Activated T-cell treated with anti-CD3 and anti-CD28 coated beads, Interleukin-2, amount 50 U/mL, for 72 hours (primary cell): ENCODE measurements at regions not wholly inside any gene's neighbourhood (a gene's known extent, or its start where the extent isn't known, plus 50 kb on each side); places are given as distances from the start of the nearest gene placed in this dataset.
"Not testable (repeated sequence)": the region's sequence is repeated elsewhere in the genome, so short reads cannot be mapped to it uniquely, and the experiment has no call there.

Experiments used
- ATAC-seq, 2 donors: fragments of 150-1000 bp; cut with Tn5 transposase; replicated peaks in 1 of 2; 2 replicates each; pipeline ENCODE4 v1.10.0; 2021; ENCODE audit warnings: moderate library complexity in 2 of 2, mild to moderate bottlenecking in 1 of 2
- DNase-seq, 2 donors: peaks; one replicate each; pipeline ENCODE4 v3.0.0; 2021 to 2022; ENCODE audit warnings: mixed read lengths in 1 of 2
- H3K27ac Mint-ChIP-seq: one replicate; pipeline ENCODE4 v1.8.0; 2022; ENCODE audit warnings: mild to moderate bottlenecking, moderate library complexity, mixed read lengths
- H3K27me3 Mint-ChIP-seq: one replicate; pipeline ENCODE4 v1.8.0; 2022; ENCODE audit warnings: low read depth, mixed read lengths
- H3K36me3 Mint-ChIP-seq, 2 donors: one replicate each; pipeline ENCODE4 v1.8.0; 2022; ENCODE audit warnings: mixed read lengths in 2 of 2, mild to moderate bottlenecking in 1 of 2; ENCODE audit not compliant: insufficient read depth in 2 of 2
- H3K4me1 Mint-ChIP-seq: one replicate; pipeline ENCODE4 v1.8.0; 2022; ENCODE audit warnings: low read depth, mixed read lengths
- H3K4me3 Mint-ChIP-seq, 2 donors: one replicate each; pipeline ENCODE4 v1.8.0; 2022; ENCODE audit warnings: mild to moderate bottlenecking in 2 of 2, mixed read lengths in 2 of 2, moderate library complexity in 2 of 2
- H3K9me3 Mint-ChIP-seq, 2 donors: one replicate each; pipeline ENCODE4 v1.8.0; 2022; ENCODE audit warnings: mixed read lengths in 2 of 2

GRCh38 chr3:94365006-94365405 lies 302.1 kb downstream of the NSUN3 start:
- Mint-ChIP-seq H3K4me3 (no peak overlapping the region), H3K9me3 (peaks cover 4% of the 10 kb centered on the region in 2 donors), H3K36me3 (no peaks in the 10 kb centered on the region), H3K27me3 (no peaks in the 10 kb centered on the region), H3K4me1 (no peaks in the 10 kb centered on the region), H3K27ac (no peak overlapping the region)
- ATAC-seq (no peak), DNase-seq (no peak)

GRCh38 chr3:94372026-94372425 lies 309.2 kb downstream of the NSUN3 start:
- no peak for ATAC-seq
- H3K36me3 Mint-ChIP-seq, result no peaks in the 10 kb centered on the region

GRCh38 chr3:94373456-94373855 lies 310.6 kb downstream of the NSUN3 start:
- no peak for DNase-seq
- Mint-ChIP-seq H3K27me3 (no peaks in the 10 kb centered on the region), H3K9me3 (peaks cover 5 to 16% of the 10 kb centered on the region in 2 donors), H3K36me3 (no peaks in the 10 kb centered on the region), H3K27ac (no peak overlapping the region), H3K4me3 (no peak overlapping the region), H3K4me1 (no peaks in the 10 kb centered on the region)
- no peak for ATAC-seq

More at GRCh38 chr3:94372026-94372425, 309.2 kb downstream of the NSUN3 start:
- DNase-seq, result no peak
- Mint-ChIP-seq H3K4me3 (no peak overlapping the region), H3K27me3 (no peaks in the 10 kb centered on the region), H3K9me3 (peaks cover 5 to 16% of the 10 kb centered on the region in 2 donors), H3K4me1 (no peaks in the 10 kb centered on the region), H3K27ac (no peak overlapping the region)

GRCh38 chr3:94374439-94375161 lies 311.7 kb downstream of the NSUN3 start:
- H3K4me1 Mint-ChIP-seq, result no peaks in the 10 kb centered on the region
- H3K36me3 Mint-ChIP-seq, result no peaks in the 10 kb centered on the region
- H3K9me3 Mint-ChIP-seq, result peaks cover 4 to 13% of the 10 kb centered on the region in 2 donors
- no peaks in the 10 kb centered on the region for H3K27me3 Mint-ChIP-seq
- ATAC-seq, result no peak
- H3K27ac Mint-ChIP-seq, result no peak overlapping the region
- no peak for DNase-seq
- H3K4me3 Mint-ChIP-seq, result no peak overlapping the region

- H3K9me3 Mint-ChIP-seq, H3K36me3 Mint-ChIP-seq, H3K27me3 Mint-ChIP-seq, H3K4me3 Mint-ChIP-seq, H3K4me1 Mint-ChIP-seq, DNase-seq, ATAC-seq, H3K27ac Mint-ChIP-seq: not testable (repeated sequence)
These were observed 314.3 kb downstream of the NSUN3 start for GRCh38 chr3:94377123-94377696.

GRCh38 chr3:94377863-94378262 lies 315.0 kb downstream of the NSUN3 start:
- not testable (repeated sequence) for H3K27ac Mint-ChIP-seq, H3K9me3 Mint-ChIP-seq, ATAC-seq

GRCh38 chr3:94378322-94378721 lies 315.5 kb downstream of the NSUN3 start:
- no peak for DNase-seq
- Mint-ChIP-seq H3K27ac (no peak overlapping the region), H3K9me3 (peaks cover 5 to 7% of the 10 kb centered on the region in 2 donors), H3K4me1 (no peaks in the 10 kb centered on the region), H3K36me3 (no peaks in the 10 kb centered on the region), H3K27me3 (no peaks in the 10 kb centered on the region), H3K4me3 (no peak overlapping the region)
- ATAC-seq, result no peak

More at GRCh38 chr3:94377863-94378262, 315.0 kb downstream of the NSUN3 start:
- DNase-seq, H3K36me3 Mint-ChIP-seq, H3K4me1 Mint-ChIP-seq, H3K27me3 Mint-ChIP-seq, H3K4me3 Mint-ChIP-seq: not testable (repeated sequence)

GRCh38 chr3:94379264-94379663 lies 316.4 kb downstream of the NSUN3 start:
- Mint-ChIP-seq H3K9me3 (peaks cover 4 to 7% of the 10 kb centered on the region in 2 donors), H3K27me3 (no peaks in the 10 kb centered on the region), H3K36me3 (no peaks in the 10 kb centered on the region), H3K27ac (no peak overlapping the region), H3K4me3 (no peak overlapping the region), H3K4me1 (no peaks in the 10 kb centered on the region)
- ATAC-seq (no peak), DNase-seq (no peak)

GRCh38 chr3:94394885-94395284 lies 332.0 kb downstream of the NSUN3 start:
- Mint-ChIP-seq H3K36me3 (no peaks in the 10 kb centered on the region), H3K9me3 (peaks cover 0 to 5% of the 10 kb centered on the region in 2 donors), H3K4me3 (no peak overlapping the region), H3K27me3 (no peaks in the 10 kb centered on the region), H3K4me1 (no peaks in the 10 kb centered on the region), H3K27ac (no peak overlapping the region)
- DNase-seq (no peak), ATAC-seq (no peak)

GRCh38 chr3:94395851-94396250 lies 333.0 kb downstream of the NSUN3 start:
- H3K4me1 Mint-ChIP-seq, result no peaks in the 10 kb centered on the region
- H3K27ac Mint-ChIP-seq, result no peak overlapping the region
- H3K27me3 Mint-ChIP-seq, result no peaks in the 10 kb centered on the region
- H3K9me3 Mint-ChIP-seq, result peaks cover 0 to 3% of the 10 kb centered on the region in 2 donors
- no peak for DNase-seq
- H3K4me3 Mint-ChIP-seq, result no peak overlapping the region
- ATAC-seq, result no peak
- no peaks in the 10 kb centered on the region for H3K36me3 Mint-ChIP-seq

- ATAC-seq (no peak), DNase-seq (no peak)
- Mint-ChIP-seq H3K27ac (no peak overlapping the region), H3K27me3 (no peaks in the 10 kb centered on the region), H3K4me1 (no peaks in the 10 kb centered on the region), H3K36me3 (no peaks in the 10 kb centered on the region), H3K4me3 (no peak overlapping the region), H3K9me3 (peaks cover 0 to 3% of the 10 kb centered on the region in 2 donors)
These were observed 335.2 kb downstream of the NSUN3 start for GRCh38 chr3:94398036-94398435.

GRCh38 chr3:94401466-94401865 lies 338.6 kb downstream of the NSUN3 start:
- Mint-ChIP-seq H3K36me3 (no peaks in the 10 kb centered on the region), H3K27me3 (no peaks in the 10 kb centered on the region), H3K4me3 (no peak overlapping the region), H3K9me3 (peaks cover 0 to 4% of the 10 kb centered on the region in 2 donors), H3K4me1 (no peaks in the 10 kb centered on the region), H3K27ac (no peak overlapping the region)
- DNase-seq (no peak), ATAC-seq (no peak)

- no peak for DNase-seq
- ATAC-seq, result no peak
- no peak overlapping the region for H3K27ac Mint-ChIP-seq
- no peaks in the 10 kb centered on the region for H3K36me3 Mint-ChIP-seq
- H3K4me1 Mint-ChIP-seq, result no peaks in the 10 kb centered on the region
- H3K27me3 Mint-ChIP-seq, result no peaks in the 10 kb centered on the region
- H3K4me3 Mint-ChIP-seq, result no peak overlapping the region
- H3K9me3 Mint-ChIP-seq, result peaks cover 0 to 4% of the 10 kb centered on the region in 2 donors
These were observed 339.3 kb downstream of the NSUN3 start for GRCh38 chr3:94402126-94402525.
